HCT116 (cell line): ENCODE measurements at regions not wholly inside any gene's neighbourhood (a gene's known extent, or its start where the extent isn't known, plus 50 kb on each side); places are given as distances from the start of the nearest gene placed in this dataset.
"Not testable (repeated sequence)": the region's sequence is repeated elsewhere in the genome, so short reads cannot be mapped to it uniquely, and the experiment has no call there.

ENCODE experiments used
- ATAC-seq: fragments of 200-7000 bp; cut with Tn5 transposase; 2 replicates; pipeline ENCODE4 v1.9.1; 2020; ENCODE audit warnings: mild to moderate bottlenecking, moderate library complexity
- BruUV-seq: library from RNA; stranded (reverse); fragments of 400-500 nt; replicated peaks from 2 replicates; lab custom pipeline; 2021; lab: Mats Ljungman, UMichigan
- CTCF ChIA-PET: fragments of 300-600 bp; sonication (Branson Sonifier 250); formaldehyde crosslinking; loops from one replicate; lab custom pipeline; 2021; ENCODE audit warnings: antibody characterized with exemption; lab: Charles Lee
- POLR2A ChIA-PET: fragments of 300-600, 350-600 bp; sonication (Branson Sonifier 250); formaldehyde crosslinking; loops from one replicate; lab custom pipeline; 2021; ENCODE audit warnings: antibody characterized with exemption; lab: Charles Lee
- RAD21 ChIA-PET, 2 experiments: fragments of 300-600 bp; sonication (Branson Sonifier 250); formaldehyde crosslinking; loops; one replicate each; lab custom pipeline; 2023; ENCODE audit warnings: low total read pairs in 2 of 2; ENCODE audit not compliant: uncharacterized antibody in 2 of 2, unreplicated experiment in 2 of 2, low non-redundant PET in 1 of 2; lab: Charles Lee
- DNase-seq: peaks from one replicate; pipeline ENCODE4 v3.0.0-alpha.2; 2010; ENCODE audit warnings: low read depth, low spot score
- H2AFZ ChIP-seq: fragments of 200-600 bp; shearing (Covaris generic), sonication (generic); 2 replicates; pipeline ENCODE4 v1.6.1; 2017; ENCODE audit warnings: low read depth, mixed run types, mixed read lengths, antibody characterized with exemption, low read length; ENCODE audit not compliant: poor library complexity, severe bottlenecking
- H3K27ac ChIP-seq: 2 replicates; pipeline ENCODE4 v1.5.1; 2012; ENCODE audit warnings: low read depth, low read length
- H3K27me3 ChIP-seq: fragments of 200-600 bp; sonication (generic); 2 replicates; pipeline ENCODE4 v1.6.1; 2016; ENCODE audit warnings: mixed run types, low read length, mixed read lengths; ENCODE audit not compliant: insufficient read depth
- H3K36me3 ChIP-seq, 2 experiments: fragments of 200-500 bp in 1 of 2; fragments of 200-600 bp in 1 of 2; sonication (Bioruptor generic) in 1 of 2; sonication (generic) in 1 of 2; 2 replicates each; pipeline versions ENCODE4 v1.5.1 to v1.6.1; 2014 to 2016; ENCODE audit warnings: low read length in 2 of 2, inconsistent platforms in 1 of 2, mixed read lengths in 1 of 2, mixed run types in 1 of 2; ENCODE audit not compliant: insufficient read depth in 2 of 2, control insufficient read depth in 1 of 2
- H3K4me1 ChIP-seq, 2 experiments: fragments of 200-600 bp in 1 of 2; sonication (generic) in 1 of 2; 2 replicates each; pipeline versions ENCODE4 v1.5.1 to v1.6.1; 2012 to 2017; ENCODE audit warnings: low read length in 2 of 2, inconsistent platforms in 1 of 2, mild to moderate bottlenecking in 1 of 2, mixed read lengths in 1 of 2, mixed run types in 1 of 2, moderate library complexity in 1 of 2; ENCODE audit not compliant: insufficient read depth in 2 of 2, control insufficient read depth in 1 of 2
- H3K4me2 ChIP-seq: fragments of 200-600 bp; sonication (generic); 2 replicates; pipeline ENCODE4 v1.6.1; 2017; ENCODE audit warnings: mixed run types, low read length, mixed read lengths
- H3K4me3 ChIP-seq, 2 experiments: fragments of 200-600 bp in 1 of 2; sonication (generic) in 1 of 2; replicated peaks in 1 of 2; 2 replicates each; pipeline ENCODE4 v1.5.1; 2011 to 2016; ENCODE audit warnings: low read length in 2 of 2, control low read depth in 1 of 2, low read depth in 1 of 2, mild to moderate bottlenecking in 1 of 2, mixed read lengths in 1 of 2, mixed run types in 1 of 2
- H3K79me2 ChIP-seq: fragments of 200-600 bp; sonication (generic); 2 replicates; pipeline ENCODE4 v1.6.1; 2017; ENCODE audit warnings: mild to moderate bottlenecking, mixed run types, low read length, moderate library complexity, mixed read lengths; ENCODE audit not compliant: insufficient read depth
- H3K9ac ChIP-seq: fragments of 200-600 bp; sonication (generic); 2 replicates; pipeline ENCODE4 v1.6.1; 2016; ENCODE audit warnings: low read length, mixed read lengths
- H3K9me2 ChIP-seq: fragments of 200-600 bp; sonication (generic), shearing (Covaris generic); 2 replicates; pipeline ENCODE4 v1.6.1; 2017; ENCODE audit warnings: mixed run types, mild to moderate bottlenecking, moderate library complexity; ENCODE audit not compliant: insufficient read depth
- H3K9me3 ChIP-seq, 2 experiments: fragments of 200-500 bp in 1 of 2; fragments of 200-600 bp in 1 of 2; sonication (Bioruptor generic) in 1 of 2; sonication (generic) in 1 of 2; 2 replicates each; pipeline ENCODE4 v1.6.1; 2014 to 2017; ENCODE audit warnings: low read length in 2 of 2, mixed read lengths in 2 of 2, inconsistent platforms in 1 of 2, low read depth in 1 of 2, mild to moderate bottlenecking in 1 of 2, mixed run types in 1 of 2, moderate library complexity in 1 of 2; ENCODE audit not compliant: control insufficient read depth in 1 of 2, insufficient read depth in 1 of 2
- H4K20me1 ChIP-seq: fragments of 200-600 bp; sonication (generic), shearing (Covaris generic); 2 replicates; pipeline ENCODE4 v1.6.1; 2017; ENCODE audit warnings: mixed run types, mild to moderate bottlenecking, moderate library complexity; ENCODE audit not compliant: insufficient read depth
- CBX3 ChIP-seq: IDR thresholded peaks from 2 replicates; pipeline ENCODE4 v1.6.1; 2012; ENCODE audit warnings: low read depth
- EGR1 ChIP-seq: IDR thresholded peaks from 2 replicates; pipeline ENCODE4 v1.6.1; 2012; ENCODE audit warnings: low read depth
- ELF1 ChIP-seq: IDR thresholded peaks from 2 replicates; pipeline ENCODE4 v1.6.1; 2012; ENCODE audit warnings: low read depth, borderline replicate concordance
- EZH2phosphoT487 ChIP-seq: fragments of 200-600 bp; IDR thresholded peaks from 2 replicates; pipeline ENCODE4 v1.6.1; 2018; ENCODE audit warnings: antibody characterized with exemption, borderline replicate concordance
- JUND ChIP-seq: IDR thresholded peaks from 2 replicates; pipeline ENCODE4 v1.6.1; 2012
- POLR2AphosphoS5 ChIP-seq: IDR thresholded peaks from 2 replicates; pipeline ENCODE4 v1.6.1; 2011; ENCODE audit warnings: mild to moderate bottlenecking, low read depth, low read length, moderate library complexity
- REST ChIP-seq: IDR thresholded peaks from 2 replicates; pipeline ENCODE4 v1.6.1; 2012; ENCODE audit warnings: low read depth
- SP1 ChIP-seq: IDR thresholded peaks from 2 replicates; pipeline ENCODE4 v1.6.1; 2012; ENCODE audit warnings: low read depth
- TCF7L2 ChIP-seq: IDR thresholded peaks from 2 replicates; pipeline ENCODE4 v1.7.0; 2011; ENCODE audit warnings: borderline replicate concordance, inconsistent platforms; ENCODE audit not compliant: insufficient read depth, insufficient read length; ENCODE audit errors: extremely low read depth
- YY1 ChIP-seq: IDR thresholded peaks from 2 replicates; pipeline ENCODE4 v1.6.1; 2011; ENCODE audit warnings: low read length, low read depth, moderate library complexity, mild to moderate bottlenecking; ENCODE audit not compliant: insufficient replicate concordance; ENCODE audit errors: extremely low read depth
- ZFX ChIP-seq: fragments of 450-650 bp; IDR thresholded peaks from 2 replicates; pipeline ENCODE4 v1.6.1; 2017
- intact Hi-C: fragments of 100-400 bp; cut with micrococcal nuclease; formaldehyde crosslinking; loops from 2 replicates; pipeline ENCODE4 v1.10.0; 2022
- TF ChIP-seq, protein P1 (sequence below): IDR thresholded peaks from 2 replicates; pipeline ENCODE4 v1.6.1; 2012
- TF ChIP-seq, protein P2 (sequence below): IDR thresholded peaks from 2 replicates; pipeline ENCODE4 v1.6.1; 2011; ENCODE audit warnings: mild to moderate bottlenecking, low read length, moderate library complexity; ENCODE audit not compliant: insufficient replicate concordance; ENCODE audit errors: extremely low read depth

DNA sequence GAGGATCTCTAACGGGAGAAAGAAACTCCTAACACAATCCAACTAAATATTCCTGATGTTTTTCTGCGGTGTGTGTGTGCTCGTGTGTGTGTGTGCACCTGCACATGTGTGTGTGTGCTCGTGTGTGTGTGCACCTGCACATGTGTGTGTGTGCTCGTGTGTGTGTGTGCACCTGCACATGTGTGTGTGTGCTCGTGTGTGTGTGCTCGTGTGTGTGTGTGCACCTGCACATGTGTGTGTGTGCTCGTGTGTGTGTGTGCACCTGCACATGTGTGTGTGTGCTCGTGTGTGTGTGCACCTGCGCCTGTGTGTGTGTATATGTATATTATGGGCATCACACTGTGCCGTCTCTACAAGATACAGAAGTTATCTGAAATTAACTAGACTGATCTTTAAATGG lies 1451.9 kb downstream of the STIM2 start:
- BruUV-seq, result not testable (repeated sequence)

GRCh38 chr4:28313729-28314713 lies 1453.4 kb downstream of the STIM2 start:
- Histone ChIP-seq H3K4me3 (no peak overlapping the region), H3K9ac (no peak overlapping the region), H3K36me3 (no peaks in the 10 kb centered on the region), H3K79me2 (no peaks in the 10 kb centered on the region), H3K27me3 (no peaks in the 10 kb centered on the region), H2AFZ (no peak overlapping the region), H3K9me3 (no peaks in the 10 kb centered on the region), H4K20me1 (no peaks in the 10 kb centered on the region), H3K4me1 (no peaks in the 10 kb centered on the region), H3K4me2 (no peak overlapping the region), H3K27ac (no peak overlapping the region), H3K9me2 (no peaks in the 10 kb centered on the region)
- TF ChIP-seq, protein P1, sequence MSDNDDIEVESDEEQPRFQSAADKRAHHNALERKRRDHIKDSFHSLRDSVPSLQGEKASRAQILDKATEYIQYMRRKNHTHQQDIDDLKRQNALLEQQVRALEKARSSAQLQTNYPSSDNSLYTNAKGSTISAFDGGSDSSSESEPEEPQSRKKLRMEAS, result no peak
- no peak for TF ChIP-seq TCF7L2
- TF ChIP-seq ELF1, result no peak
- TF ChIP-seq POLR2AphosphoS5, result no peak
- TF ChIP-seq, protein P2, sequence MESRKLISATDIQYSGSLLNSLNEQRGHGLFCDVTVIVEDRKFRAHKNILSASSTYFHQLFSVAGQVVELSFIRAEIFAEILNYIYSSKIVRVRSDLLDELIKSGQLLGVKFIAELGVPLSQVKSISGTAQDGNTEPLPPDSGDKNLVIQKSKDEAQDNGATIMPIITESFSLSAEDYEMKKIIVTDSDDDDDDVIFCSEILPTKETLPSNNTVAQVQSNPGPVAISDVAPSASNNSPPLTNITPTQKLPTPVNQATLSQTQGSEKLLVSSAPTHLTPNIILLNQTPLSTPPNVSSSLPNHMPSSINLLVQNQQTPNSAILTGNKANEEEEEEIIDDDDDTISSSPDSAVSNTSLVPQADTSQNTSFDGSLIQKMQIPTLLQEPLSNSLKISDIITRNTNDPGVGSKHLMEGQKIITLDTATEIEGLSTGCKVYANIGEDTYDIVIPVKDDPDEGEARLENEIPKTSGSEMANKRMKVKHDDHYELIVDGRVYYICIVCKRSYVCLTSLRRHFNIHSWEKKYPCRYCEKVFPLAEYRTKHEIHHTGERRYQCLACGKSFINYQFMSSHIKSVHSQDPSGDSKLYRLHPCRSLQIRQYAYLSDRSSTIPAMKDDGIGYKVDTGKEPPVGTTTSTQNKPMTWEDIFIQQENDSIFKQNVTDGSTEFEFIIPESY, result no peak
- no peak for TF ChIP-seq JUND
- no peak for TF ChIP-seq CBX3
- no peak for TF ChIP-seq YY1
- no peak for TF ChIP-seq EGR1
- no peak for TF ChIP-seq ZFX
- no peak for TF ChIP-seq SP1
- TF ChIP-seq EZH2phosphoT487, result no peak
- no peak for TF ChIP-seq REST
- ChIA-PET CTCF (no interaction called here), RAD21 (no interaction called here), POLR2A (no interaction called here)
- DNase-seq (no peak), ATAC-seq (no peak)
- intact Hi-C loops, result no loop called here
- BruUV-seq, result no TSS peak

More for the DNA sequence above, 1451.9 kb downstream of the STIM2 start:
- H3K79me2 ChIP-seq, H3K4me1 ChIP-seq, intact Hi-C loops, H3K9ac ChIP-seq, ATAC-seq, H3K9me3 ChIP-seq, H2AFZ ChIP-seq, H3K9me2 ChIP-seq, H3K4me2 ChIP-seq, POLR2A ChIA-PET, H3K36me3 ChIP-seq, H3K27ac ChIP-seq, H3K4me3 ChIP-seq, CTCF ChIA-PET, H4K20me1 ChIP-seq, DNase-seq, RAD21 ChIA-PET, H3K27me3 ChIP-seq: not testable (repeated sequence)
